HG03159 (cell line): ENCODE measurements at regions not wholly inside any gene's neighbourhood (a gene's known extent, or its start where the extent isn't known, plus 50 kb on each side); places are given as distances from the start of the nearest gene placed in this dataset.
"Not testable (repeated sequence)": the region's sequence is repeated elsewhere in the genome, so short reads cannot be mapped to it uniquely, and the experiment has no call there.

Source experiments
- ATAC-seq: cut with Tn5 transposase; IDR thresholded peaks from one replicate; pipeline ENCODE4 v1.9.1; 2021; ENCODE audit warnings: mild to moderate bottlenecking, moderate library complexity; ENCODE audit not compliant: unreplicated experiment

GRCh38 chr13:70817576-70817975 is 709.3 kb upstream of the KLHL1 start:
- ATAC-seq: no peak

DNA sequence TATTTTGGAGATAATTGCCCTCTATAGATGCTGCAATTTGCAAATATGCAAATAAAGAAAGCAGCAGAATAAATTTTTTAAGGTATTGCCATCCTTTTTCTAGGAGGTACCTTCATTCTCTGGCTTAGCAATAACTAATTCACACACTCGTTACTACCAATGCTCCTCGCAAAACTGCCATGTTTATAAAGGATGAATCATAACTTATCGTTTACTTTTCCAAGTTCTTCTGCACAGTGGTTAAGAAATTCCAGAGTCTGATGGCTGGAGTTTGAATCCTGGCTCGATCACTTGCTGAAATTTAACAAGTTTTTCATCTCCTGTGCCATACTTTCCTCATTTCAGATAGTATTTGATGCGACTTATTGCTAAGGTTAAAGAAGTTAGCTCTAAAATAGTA is 708.6 kb upstream of the KLHL1 start:
- no peak for ATAC-seq

- no peak for ATAC-seq
These were observed 706.4 kb upstream of the KLHL1 start for GRCh38 chr13:70814684-70815083.

DNA sequence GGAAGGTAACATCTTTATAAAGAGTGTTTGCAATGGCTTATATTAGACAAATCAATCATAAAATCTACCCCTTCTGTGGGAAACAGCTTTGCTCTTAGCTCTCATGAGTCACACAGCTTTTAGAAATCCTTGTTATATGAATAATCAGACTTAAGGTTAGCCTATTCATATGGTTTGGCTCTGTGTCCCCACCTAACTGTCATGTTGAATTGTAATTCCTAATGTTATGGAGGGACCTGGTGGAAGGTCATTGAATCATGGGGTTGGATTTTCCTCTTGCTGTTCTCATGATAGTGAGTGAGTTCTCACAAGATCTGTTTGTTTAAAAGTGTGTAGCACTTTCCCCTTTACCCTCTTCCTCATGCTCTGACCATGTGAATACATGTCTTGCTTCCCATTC is 704.2 kb upstream of the KLHL1 start:
- ATAC-seq: no peak

- no peak for ATAC-seq
These were observed 701.3 kb upstream of the KLHL1 start for GRCh38 chr13:70809588-70809987.

GRCh38 chr13:70798385-70798784 is 690.1 kb upstream of the KLHL1 start:
- no peak for ATAC-seq

- ATAC-seq: no peak
These were observed 687.2 kb upstream of the KLHL1 start for GRCh38 chr13:70795484-70795883.

- ATAC-seq: no peak
These were observed 683.9 kb upstream of the KLHL1 start for GRCh38 chr13:70792121-70792520.

DNA sequence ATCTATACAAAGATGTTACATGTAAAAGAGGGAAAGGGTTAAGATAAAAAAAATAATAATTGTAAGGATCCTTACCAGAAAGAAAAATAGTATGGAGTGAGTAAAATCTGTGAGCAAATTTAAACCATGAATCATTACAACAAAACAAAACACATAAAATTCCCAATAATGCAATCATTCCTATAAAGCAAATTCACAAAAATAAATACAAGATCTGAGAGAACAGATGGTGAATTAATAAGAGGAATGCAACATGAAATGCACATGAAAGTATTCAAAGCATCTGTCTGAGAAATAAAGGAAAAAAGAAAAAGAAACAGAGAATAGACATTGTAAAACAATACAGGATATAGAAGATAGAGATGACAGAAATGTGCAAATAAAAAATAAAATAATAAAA is 681.5 kb upstream of the KLHL1 start:
- no peak for ATAC-seq

DNA sequence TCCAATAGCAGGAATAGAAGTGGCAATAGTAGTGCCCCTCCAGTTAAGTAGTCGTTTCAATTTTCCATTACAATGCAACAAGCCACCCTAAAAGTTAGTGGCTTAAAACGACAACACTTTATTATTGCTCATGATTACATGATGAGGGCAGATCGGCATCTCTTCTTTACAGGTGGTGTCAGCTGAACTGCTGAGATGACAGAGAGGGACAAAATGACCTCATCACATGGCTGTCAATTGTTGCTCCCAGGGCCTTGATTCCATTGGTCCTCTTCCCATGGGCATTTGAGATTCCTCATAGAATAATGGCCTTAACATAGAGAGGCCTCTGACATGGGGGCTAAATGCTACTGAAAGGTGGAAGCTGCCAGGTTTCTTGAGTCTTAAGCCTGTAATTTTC is 679.8 kb upstream of the KLHL1 start:
- ATAC-seq: no peak

- no peak for ATAC-seq
These were observed 676.1 kb upstream of the KLHL1 start for GRCh38 chr13:70784207-70784989.

DNA sequence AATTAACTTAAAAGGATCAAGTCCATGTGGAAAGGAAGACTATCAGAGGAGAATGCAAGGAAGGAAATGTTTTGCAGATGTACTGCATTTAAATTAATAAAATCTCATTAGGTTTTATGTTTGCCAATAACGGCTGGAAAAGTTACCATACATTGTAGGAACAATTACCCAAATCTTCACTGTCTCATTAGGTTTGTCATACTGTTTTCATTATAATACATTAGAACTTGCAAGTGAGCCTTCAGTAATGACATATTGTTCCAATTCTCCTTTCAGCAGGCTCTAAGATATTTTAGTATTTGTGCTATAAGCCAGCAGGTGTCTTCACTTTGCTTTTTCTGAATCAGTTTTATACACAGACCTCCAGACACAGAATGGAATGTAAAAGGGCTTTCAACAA is 661.6 kb upstream of the KLHL1 start:
- ATAC-seq: no peak

DNA sequence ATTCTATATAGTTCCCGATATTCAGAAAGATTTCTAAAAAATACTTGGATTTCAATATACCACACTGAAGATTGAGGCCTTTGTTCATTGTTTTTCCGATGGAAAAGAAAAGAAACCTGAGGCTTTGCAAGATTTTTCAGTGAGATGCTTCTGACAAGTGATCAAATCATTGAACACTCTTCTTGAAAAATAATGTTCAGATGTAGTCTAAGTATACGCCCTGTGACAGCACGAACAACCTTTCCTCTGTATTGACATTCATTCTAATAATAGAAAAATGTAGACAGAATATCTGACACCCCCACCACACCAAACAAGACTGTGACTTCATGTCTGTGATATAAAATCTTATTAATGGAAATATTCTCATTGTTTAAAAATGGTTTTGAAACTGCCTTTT is 650.7 kb upstream of the KLHL1 start:
- no peak for ATAC-seq

- ATAC-seq: no peak
These were observed 647.8 kb upstream of the KLHL1 start for GRCh38 chr13:70756088-70756487.

GRCh38 chr13:70755456-70755855 is 647.2 kb upstream of the KLHL1 start:
- no peak for ATAC-seq

DNA sequence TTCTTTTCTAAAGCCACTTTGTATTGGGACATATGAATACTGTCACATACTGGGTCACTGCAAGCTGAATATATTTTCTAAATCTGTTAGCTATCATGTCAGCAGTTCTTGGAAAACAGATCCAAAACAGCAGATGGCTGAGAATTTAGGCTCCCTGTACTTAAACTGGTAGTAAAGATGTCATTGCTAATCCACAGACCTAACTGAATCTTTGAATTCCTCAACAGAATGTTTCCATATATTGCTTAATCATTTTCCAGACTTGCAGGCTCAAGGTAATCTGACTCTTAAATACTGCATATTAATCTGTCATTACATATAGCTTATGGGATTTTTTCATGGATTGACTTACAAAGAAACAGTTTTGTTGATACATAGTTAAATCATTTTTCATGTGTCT is 639.0 kb upstream of the KLHL1 start:
- no peak for ATAC-seq

DNA sequence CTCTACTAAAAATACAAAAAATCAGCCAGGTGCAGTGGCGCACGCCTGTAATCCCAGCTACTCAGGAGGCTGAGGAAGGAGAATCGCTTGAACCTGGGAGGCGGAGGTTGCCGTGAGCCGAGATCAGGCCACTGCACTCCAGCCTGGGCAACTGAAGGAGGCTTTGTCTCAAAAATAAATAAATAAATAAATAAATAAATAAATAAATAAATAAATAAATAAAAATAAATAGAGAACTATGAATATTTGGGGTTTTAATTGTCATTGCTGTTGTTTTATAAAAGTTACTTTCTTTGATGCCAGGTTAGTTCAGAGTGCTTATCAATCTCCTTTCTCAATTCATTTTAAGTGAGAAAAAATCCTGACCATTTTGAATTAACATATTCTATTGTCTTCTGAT is 638.2 kb upstream of the KLHL1 start:
- not testable (repeated sequence) for ATAC-seq

DNA sequence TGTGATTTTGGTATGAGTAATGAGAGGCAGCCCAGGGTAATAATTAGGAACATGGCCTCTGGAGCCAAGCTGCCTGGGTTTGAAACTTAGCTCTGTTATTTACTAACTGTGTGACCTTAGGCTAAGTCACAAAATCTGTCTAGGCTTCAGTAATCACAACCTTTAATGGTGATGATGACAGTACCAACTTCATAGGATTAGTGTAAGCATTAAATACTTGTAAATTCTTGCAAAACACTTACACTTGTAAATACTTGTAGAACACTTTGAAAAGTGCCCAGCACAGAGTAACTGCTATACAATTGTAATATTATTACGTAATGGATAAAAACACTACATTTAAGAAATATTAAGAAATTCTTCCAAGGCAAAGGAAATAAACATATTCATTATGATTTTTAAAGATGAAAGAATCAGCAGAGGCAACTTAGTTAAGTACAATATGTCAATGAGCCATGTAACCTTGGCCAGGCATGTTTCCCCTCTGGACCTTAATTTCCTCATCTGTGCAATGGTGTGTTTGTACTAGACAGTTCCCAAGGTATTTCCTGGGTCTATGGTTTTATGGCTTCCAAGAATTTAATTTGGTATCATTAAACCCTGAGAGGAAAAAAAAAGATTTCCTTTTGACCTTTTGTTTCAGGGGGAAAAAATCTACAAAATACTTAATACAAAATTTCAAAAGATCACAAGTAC is 628.5 kb upstream of the KLHL1 start:
- no peak for ATAC-seq

- no peak for ATAC-seq
These were observed 624.4 kb upstream of the KLHL1 start for GRCh38 chr13:70732611-70733010.

DNA sequence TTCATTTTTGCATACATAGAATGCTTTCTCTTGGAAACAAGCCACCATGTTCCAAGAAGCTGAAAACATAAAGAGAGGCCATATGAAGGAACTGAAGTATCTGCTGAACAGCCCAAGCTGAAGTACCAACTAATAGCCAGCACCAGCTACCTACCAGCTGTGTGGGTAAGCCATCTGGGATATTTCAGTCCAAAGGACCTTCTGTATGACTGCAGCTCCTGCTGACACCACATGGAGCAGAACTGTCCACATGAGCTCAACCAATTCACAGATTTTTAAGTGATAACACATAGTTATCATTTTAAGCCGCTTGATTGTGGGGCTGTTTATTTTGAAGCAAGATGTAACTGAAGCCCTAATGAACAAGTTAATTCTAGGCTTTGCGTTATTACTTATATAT is 621.1 kb upstream of the KLHL1 start:
- ATAC-seq: no peak

DNA sequence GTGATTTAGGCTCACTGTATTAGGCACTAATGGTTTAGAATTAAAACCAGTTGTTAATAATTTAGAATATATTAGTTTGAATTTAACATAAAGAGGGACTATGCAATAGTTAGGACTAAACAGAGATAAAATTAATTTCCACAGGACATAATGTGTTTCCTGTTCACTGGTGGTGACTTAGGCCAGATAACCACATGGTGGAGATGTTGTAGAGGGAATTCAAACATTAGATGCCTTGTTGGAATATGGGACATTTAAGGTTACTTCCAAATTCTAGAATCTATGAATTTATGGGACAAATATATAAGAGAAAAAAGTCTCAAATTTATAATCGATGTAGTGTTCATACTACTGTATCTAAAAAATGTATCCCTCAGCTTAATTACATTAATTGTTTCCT is 615.5 kb upstream of the KLHL1 start:
- ATAC-seq: no peak

DNA sequence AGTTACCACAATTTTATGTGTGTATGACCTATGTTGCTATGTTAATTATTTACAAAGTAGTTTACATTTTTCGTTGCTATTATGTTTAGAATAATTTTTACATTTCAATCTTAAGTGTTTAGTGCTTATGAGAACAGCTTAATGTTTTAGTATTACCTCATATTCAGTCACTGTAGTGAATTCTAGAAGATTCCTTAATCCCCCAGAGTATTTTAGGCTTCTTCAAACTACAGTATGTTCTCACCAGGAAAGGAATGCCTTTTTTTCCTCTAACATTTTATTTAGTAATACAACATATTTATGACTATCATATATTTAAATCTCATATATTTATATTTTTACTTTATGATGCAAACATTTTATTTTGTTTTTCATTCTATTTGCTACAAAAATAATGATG is 612.1 kb upstream of the KLHL1 start:
- ATAC-seq: no peak

- ATAC-seq: peak; percentile 60
These were observed 606.7 kb upstream of the KLHL1 start for GRCh38 chr13:70714993-70715392.
